Activated CD4-positive, alpha-beta T cell treated with anti-CD3 and anti-CD28 coated beads, Interleukin-2, amount 10 ng/mL, durations not matched to agents 24 days and 14 days (primary cell): ENCODE measurements at regions not wholly inside any gene's neighbourhood (a gene's known extent, or its start where the extent isn't known, plus 50 kb on each side); places are given as distances from the start of the nearest gene placed in this dataset.

Source experiments
- DNase-seq: peaks from one replicate; pipeline ENCODE4 v3.0.0; 2022
- H3K27ac Mint-ChIP-seq: one replicate; pipeline ENCODE4 v1.8.0; 2022; ENCODE audit warnings: mild to moderate bottlenecking, mixed read lengths
- H3K27me3 Mint-ChIP-seq: one replicate; pipeline ENCODE4 v1.8.0; 2022; ENCODE audit warnings: mixed read lengths
- H3K36me3 Mint-ChIP-seq: one replicate; pipeline ENCODE4 v1.8.0; 2022; ENCODE audit warnings: low read depth, mild to moderate bottlenecking, mixed read lengths
- H3K4me1 Mint-ChIP-seq: one replicate; pipeline ENCODE4 v1.8.0; 2021; ENCODE audit warnings: mixed read lengths
- H3K4me3 Mint-ChIP-seq: one replicate; pipeline ENCODE4 v1.8.0; 2022; ENCODE audit warnings: mild to moderate bottlenecking, moderate library complexity, mixed read lengths
- H3K9me3 Mint-ChIP-seq: one replicate; pipeline ENCODE4 v1.8.0; 2021; ENCODE audit warnings: mixed read lengths
- intact Hi-C: fragments of 100-400 bp; cut with micrococcal nuclease; formaldehyde crosslinking; loops from one replicate; pipeline ENCODE4 v1.15.1; 2023

DNA sequence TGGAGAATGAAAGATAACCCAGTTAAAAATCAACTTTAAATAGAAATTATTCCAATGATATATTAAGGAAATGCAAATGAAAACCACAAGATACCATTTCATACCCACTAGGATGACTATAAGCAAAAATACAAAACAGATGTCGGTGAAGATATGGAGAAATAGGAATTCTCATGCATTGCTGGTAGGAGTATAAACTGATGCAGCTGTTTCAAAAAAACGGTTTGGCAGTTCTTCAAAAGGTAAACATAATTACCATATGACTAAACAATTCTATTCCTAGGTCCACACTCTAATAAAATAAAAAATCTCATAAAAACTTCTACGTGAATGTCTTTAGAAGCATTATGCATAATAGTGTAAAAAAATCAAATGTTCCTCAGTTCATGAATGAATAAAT lies 763.3 kb upstream of the BRINP3 start:
- no peak overlapping the region for H3K4me3 Mint-ChIP-seq
- no peaks in the 10 kb centered on the region for H3K36me3 Mint-ChIP-seq
- peaks cover 11% of the 10 kb centered on the region for H3K9me3 Mint-ChIP-seq
- no peak overlapping the region for H3K27ac Mint-ChIP-seq
- H3K4me1 Mint-ChIP-seq: no peaks in the 10 kb centered on the region
- no peak for DNase-seq
- intact Hi-C loops: no loop called here
- no peaks in the 10 kb centered on the region for H3K27me3 Mint-ChIP-seq

DNA sequence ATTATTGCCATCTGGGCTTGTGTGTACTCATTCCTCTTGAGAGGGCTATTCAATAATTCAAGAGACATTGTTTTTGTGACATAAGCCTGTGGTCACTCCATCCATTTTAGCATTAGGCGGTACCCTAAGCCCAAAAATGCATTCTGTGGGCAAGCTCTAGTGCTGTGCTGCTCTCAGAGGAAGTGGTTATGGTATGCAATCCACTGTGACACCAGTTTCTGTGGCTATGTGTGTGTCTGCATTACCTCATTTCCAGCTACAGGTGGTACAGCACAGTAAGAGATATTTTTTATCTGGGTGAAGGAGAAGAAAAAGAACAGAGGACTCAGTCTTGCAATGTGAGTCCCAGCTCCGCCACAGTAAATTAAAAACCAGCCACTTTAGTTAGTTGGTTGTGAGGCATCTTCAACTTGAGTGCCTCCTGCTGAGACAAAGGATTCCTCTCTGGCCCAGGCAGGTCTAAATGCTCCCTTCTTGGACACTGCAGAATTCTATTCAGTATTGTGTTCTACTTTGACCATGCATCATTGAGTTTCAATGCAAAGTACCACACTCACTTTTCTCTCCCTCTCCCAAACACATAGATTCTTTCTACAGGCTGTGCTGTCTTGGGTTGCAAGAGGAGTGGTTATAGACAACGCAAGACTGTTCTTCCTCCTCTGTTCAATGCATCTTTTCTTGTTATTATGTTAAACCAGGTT lies 777.8 kb upstream of the BRINP3 start:
- DNase-seq: no peak
- Mint-ChIP-seq H3K36me3 (no peaks in the 10 kb centered on the region), H3K4me3 (no peak overlapping the region), H3K4me1 (no peaks in the 10 kb centered on the region), H3K9me3 (peaks cover 5% of the 10 kb centered on the region), H3K27ac (no peak overlapping the region), H3K27me3 (no peaks in the 10 kb centered on the region)
- intact Hi-C loops: no loop called here

- H3K36me3 Mint-ChIP-seq: no peaks in the 10 kb centered on the region
- no peak overlapping the region for H3K27ac Mint-ChIP-seq
- H3K9me3 Mint-ChIP-seq: peaks cover 5% of the 10 kb centered on the region
- H3K27me3 Mint-ChIP-seq: no peaks in the 10 kb centered on the region
- no peak for DNase-seq
- intact Hi-C loops: no loop called here
- H3K4me1 Mint-ChIP-seq: no peaks in the 10 kb centered on the region
- H3K4me3 Mint-ChIP-seq: no peak overlapping the region
These were observed 779.3 kb upstream of the BRINP3 start for GRCh38 chr1:191256917-191257316.

DNA sequence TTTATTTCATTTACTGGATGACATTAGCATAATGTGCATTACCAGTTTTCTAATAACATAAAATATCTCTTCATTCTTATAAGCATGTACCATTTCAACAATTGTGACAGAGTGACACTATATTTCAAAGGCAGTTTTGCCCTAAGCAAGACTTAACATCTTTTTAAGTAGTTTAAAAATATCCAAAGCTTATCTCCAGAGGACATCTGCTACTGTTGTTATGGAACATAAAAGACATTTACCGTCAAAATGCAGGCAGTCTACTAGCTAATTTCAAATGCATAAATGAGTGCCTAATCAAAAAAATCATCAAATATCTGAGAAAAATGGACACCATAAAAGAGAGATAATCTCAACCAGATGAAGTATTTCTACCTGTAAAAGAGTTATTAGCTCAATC lies 782.4 kb upstream of the BRINP3 start:
- Mint-ChIP-seq H3K36me3 (no peaks in the 10 kb centered on the region), H3K27ac (no peak overlapping the region), H3K27me3 (no peaks in the 10 kb centered on the region), H3K4me1 (no peaks in the 10 kb centered on the region), H3K4me3 (no peak overlapping the region), H3K9me3 (peaks cover 5% of the 10 kb centered on the region)
- no peak for DNase-seq
- intact Hi-C loops: no loop called here

GRCh38 chr1:191261111-191261510 lies 783.4 kb upstream of the BRINP3 start:
- intact Hi-C loops: no loop called here
- Mint-ChIP-seq H3K9me3 (peaks cover 4% of the 10 kb centered on the region), H3K27me3 (no peaks in the 10 kb centered on the region), H3K36me3 (no peaks in the 10 kb centered on the region), H3K4me1 (no peaks in the 10 kb centered on the region), H3K4me3 (no peak overlapping the region), H3K27ac (no peak overlapping the region)
- no peak for DNase-seq

- DNase-seq: no peak
- H3K27ac Mint-ChIP-seq: no peak overlapping the region
- intact Hi-C loops: no loop called here
- peaks cover 9% of the 10 kb centered on the region for H3K9me3 Mint-ChIP-seq
- no peak overlapping the region for H3K4me3 Mint-ChIP-seq
- no peaks in the 10 kb centered on the region for H3K36me3 Mint-ChIP-seq
- no peaks in the 10 kb centered on the region for H3K4me1 Mint-ChIP-seq
- no peaks in the 10 kb centered on the region for H3K27me3 Mint-ChIP-seq
These were observed 801.7 kb upstream of the BRINP3 start for GRCh38 chr1:191279266-191279800.

- Mint-ChIP-seq H3K27me3 (no peaks in the 10 kb centered on the region), H3K27ac (no peak overlapping the region), H3K9me3 (peaks cover 11% of the 10 kb centered on the region), H3K4me3 (no peak overlapping the region), H3K4me1 (no peaks in the 10 kb centered on the region), H3K36me3 (no peaks in the 10 kb centered on the region)
- no peak for DNase-seq
- intact Hi-C loops: no loop called here
These were observed 806.5 kb upstream of the BRINP3 start for GRCh38 chr1:191284175-191284574.

GRCh38 chr1:191290441-191290840 lies 812.8 kb upstream of the BRINP3 start:
- H3K27ac Mint-ChIP-seq: no peak overlapping the region
- H3K27me3 Mint-ChIP-seq: no peaks in the 10 kb centered on the region
- no peaks in the 10 kb centered on the region for H3K36me3 Mint-ChIP-seq
- no peaks in the 10 kb centered on the region for H3K9me3 Mint-ChIP-seq
- H3K4me3 Mint-ChIP-seq: no peak overlapping the region
- H3K4me1 Mint-ChIP-seq: no peaks in the 10 kb centered on the region
- intact Hi-C loops: no loop called here
- no peak for DNase-seq

DNA sequence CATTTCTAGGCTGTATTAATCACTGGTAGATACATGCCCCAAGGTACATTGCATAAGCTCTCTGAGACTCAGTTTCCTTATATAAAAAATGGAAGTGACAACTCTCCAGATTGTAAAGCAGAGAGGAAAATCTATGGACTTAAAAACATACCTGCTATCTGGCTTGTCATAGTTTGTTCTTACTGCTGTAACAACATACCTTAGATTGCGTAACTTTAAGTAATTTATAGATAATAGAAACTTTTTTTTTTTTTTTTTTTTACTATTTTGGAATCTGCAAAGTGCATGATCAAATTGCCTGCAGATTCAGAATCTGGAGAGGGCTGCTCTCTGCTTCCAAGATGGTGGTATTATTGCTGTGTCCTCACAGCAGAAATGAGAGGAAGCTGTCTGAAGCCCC lies 827.7 kb upstream of the BRINP3 start:
- Mint-ChIP-seq H3K4me1 (no peaks in the 10 kb centered on the region), H3K27me3 (no peaks in the 10 kb centered on the region), H3K4me3 (no peak overlapping the region), H3K36me3 (no peaks in the 10 kb centered on the region), H3K27ac (no peak overlapping the region), H3K9me3 (peaks cover 9% of the 10 kb centered on the region)
- intact Hi-C loops: no loop called here
- no peak for DNase-seq

- H3K36me3 Mint-ChIP-seq: no peaks in the 10 kb centered on the region
- no peaks in the 10 kb centered on the region for H3K4me1 Mint-ChIP-seq
- H3K4me3 Mint-ChIP-seq: no peak overlapping the region
- intact Hi-C loops: no loop called here
- DNase-seq: no peak
- H3K9me3 Mint-ChIP-seq: peaks cover 9% of the 10 kb centered on the region
- no peaks in the 10 kb centered on the region for H3K27me3 Mint-ChIP-seq
- H3K27ac Mint-ChIP-seq: no peak overlapping the region
These were observed 829.3 kb upstream of the BRINP3 start for GRCh38 chr1:191306916-191307315.

GRCh38 chr1:191320062-191320461 lies 838.2 kb upstream of the RGS18 start:
- no peak overlapping the region for H3K27ac Mint-ChIP-seq
- peaks cover 5% of the 10 kb centered on the region for H3K9me3 Mint-ChIP-seq
- no peaks in the 10 kb centered on the region for H3K36me3 Mint-ChIP-seq
- H3K4me1 Mint-ChIP-seq: no peaks in the 10 kb centered on the region
- no peaks in the 10 kb centered on the region for H3K27me3 Mint-ChIP-seq
- no peak overlapping the region for H3K4me3 Mint-ChIP-seq
- intact Hi-C loops: no loop called here
- DNase-seq: no peak

DNA sequence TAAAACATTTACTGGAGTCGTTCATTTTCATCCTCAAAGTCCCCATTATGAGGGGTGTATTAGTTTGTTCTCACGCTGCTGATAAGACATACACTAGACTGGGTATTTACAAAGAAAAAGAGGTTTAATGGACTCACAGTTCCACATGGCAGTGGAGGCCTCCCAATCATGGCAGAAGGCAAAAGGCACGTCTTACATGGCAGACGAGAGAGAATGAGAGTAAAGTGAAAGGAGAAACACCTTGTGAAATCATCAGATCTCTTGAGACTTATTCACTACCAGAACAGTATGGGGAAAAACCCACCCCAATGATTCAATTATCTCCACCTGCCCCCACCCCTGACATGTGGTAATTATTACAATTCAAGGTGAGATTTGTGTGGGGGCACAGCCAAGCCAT lies 830.4 kb upstream of the RGS18 start:
- intact Hi-C loops: no loop called here
- Mint-ChIP-seq H3K9me3 (no peaks in the 10 kb centered on the region), H3K36me3 (no peaks in the 10 kb centered on the region), H3K4me3 (no peak overlapping the region), H3K27ac (no peak overlapping the region), H3K4me1 (no peaks in the 10 kb centered on the region), H3K27me3 (no peaks in the 10 kb centered on the region)
- no peak for DNase-seq

DNA sequence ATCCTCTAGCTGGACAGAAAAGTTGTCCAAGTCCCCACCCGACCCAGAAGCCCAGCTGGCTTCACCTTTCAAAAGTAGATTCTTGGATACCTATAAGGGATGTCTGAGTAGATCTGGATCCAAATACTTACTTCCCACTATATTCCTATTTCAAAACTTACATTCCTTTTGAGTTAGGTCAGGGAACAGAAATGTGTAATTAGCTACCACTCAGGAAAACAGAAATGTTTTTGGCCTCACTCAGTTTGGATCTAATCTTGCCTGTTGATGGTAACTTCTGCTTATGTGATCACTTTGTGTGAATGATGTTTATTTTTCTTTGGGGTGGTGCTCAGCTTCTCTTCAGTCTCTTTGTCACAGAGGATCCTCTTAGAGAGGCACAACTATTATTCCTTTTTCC lies 814.4 kb upstream of the RGS18 start:
- no peak overlapping the region for H3K27ac Mint-ChIP-seq
- no peak for DNase-seq
- H3K4me1 Mint-ChIP-seq: no peaks in the 10 kb centered on the region
- no peaks in the 10 kb centered on the region for H3K36me3 Mint-ChIP-seq
- peaks cover 6% of the 10 kb centered on the region for H3K9me3 Mint-ChIP-seq
- no peak overlapping the region for H3K4me3 Mint-ChIP-seq
- no peaks in the 10 kb centered on the region for H3K27me3 Mint-ChIP-seq
- intact Hi-C loops: no loop called here

- no peaks in the 10 kb centered on the region for H3K36me3 Mint-ChIP-seq
- intact Hi-C loops: no loop called here
- no peak for DNase-seq
- no peak overlapping the region for H3K4me3 Mint-ChIP-seq
- H3K9me3 Mint-ChIP-seq: peaks cover 6% of the 10 kb centered on the region
- H3K4me1 Mint-ChIP-seq: no peaks in the 10 kb centered on the region
- H3K27me3 Mint-ChIP-seq: no peaks in the 10 kb centered on the region
- H3K27ac Mint-ChIP-seq: no peak overlapping the region
These were observed 811.9 kb upstream of the RGS18 start for GRCh38 chr1:191346381-191346780.

- H3K27me3 Mint-ChIP-seq: no peaks in the 10 kb centered on the region
- DNase-seq: no peak
- no peaks in the 10 kb centered on the region for H3K36me3 Mint-ChIP-seq
- peaks cover 8% of the 10 kb centered on the region for H3K9me3 Mint-ChIP-seq
- H3K4me3 Mint-ChIP-seq: no peak overlapping the region
- no peak overlapping the region for H3K27ac Mint-ChIP-seq
- intact Hi-C loops: no loop called here
- H3K4me1 Mint-ChIP-seq: no peaks in the 10 kb centered on the region
These were observed 809.9 kb upstream of the RGS18 start for GRCh38 chr1:191348328-191348727.
